ENCODE measurements at regions not wholly inside any gene's neighbourhood (a gene's known extent, or its start where the extent isn't known, plus 50 kb on each side); places are given as distances from the start of the nearest gene placed in this dataset.

GRCh38 chr6:141491684-141492083 lies 641.0 kb upstream of the GJE1 start:
- TF ChIP-seq CTCF (IDR thresholded peaks at IDR 0.05; ENCODE audit: poor library complexity) (no peak), EZH2phosphoT487 (IDR thresholded peaks at IDR 0.05; ENCODE audit: low read depth, severe bottlenecking, unreplicated experiment) (no peak)

Data from hepatocyte (in vitro differentiated cells).